Vagina (tissue), 2 donors: ENCODE measurements at regions not wholly inside any gene's neighbourhood (a gene's known extent, or its start where the extent isn't known, plus 50 kb on each side); places are given as distances from the start of the nearest gene placed in this dataset.

Source experiments
- POLR2AphosphoS5 ChIP-seq, 2 donors: sonication (generic); formaldehyde crosslinking; IDR thresholded peaks; one replicate each; pipeline ENCODE4 v1.9.0; 2017; ENCODE audit warnings: antibody characterized with exemption in 2 of 2, mild to moderate bottlenecking in 2 of 2, low read depth in 1 of 2; ENCODE audit not compliant: insufficient read depth in 1 of 2
- TF ChIP-seq, protein P1 (sequence below), 3 experiments: fragments of 450-650 bp in 2 of 3; fragments of 200-600 bp in 1 of 3; sonication (generic) in 1 of 3; IDR thresholded peaks; one replicate each; pipeline ENCODE4 v1.5.1; 2017 to 2019; ENCODE audit warnings: antibody characterized with exemption in 3 of 3, mild to moderate bottlenecking in 2 of 3, moderate library complexity in 2 of 3

DNA sequence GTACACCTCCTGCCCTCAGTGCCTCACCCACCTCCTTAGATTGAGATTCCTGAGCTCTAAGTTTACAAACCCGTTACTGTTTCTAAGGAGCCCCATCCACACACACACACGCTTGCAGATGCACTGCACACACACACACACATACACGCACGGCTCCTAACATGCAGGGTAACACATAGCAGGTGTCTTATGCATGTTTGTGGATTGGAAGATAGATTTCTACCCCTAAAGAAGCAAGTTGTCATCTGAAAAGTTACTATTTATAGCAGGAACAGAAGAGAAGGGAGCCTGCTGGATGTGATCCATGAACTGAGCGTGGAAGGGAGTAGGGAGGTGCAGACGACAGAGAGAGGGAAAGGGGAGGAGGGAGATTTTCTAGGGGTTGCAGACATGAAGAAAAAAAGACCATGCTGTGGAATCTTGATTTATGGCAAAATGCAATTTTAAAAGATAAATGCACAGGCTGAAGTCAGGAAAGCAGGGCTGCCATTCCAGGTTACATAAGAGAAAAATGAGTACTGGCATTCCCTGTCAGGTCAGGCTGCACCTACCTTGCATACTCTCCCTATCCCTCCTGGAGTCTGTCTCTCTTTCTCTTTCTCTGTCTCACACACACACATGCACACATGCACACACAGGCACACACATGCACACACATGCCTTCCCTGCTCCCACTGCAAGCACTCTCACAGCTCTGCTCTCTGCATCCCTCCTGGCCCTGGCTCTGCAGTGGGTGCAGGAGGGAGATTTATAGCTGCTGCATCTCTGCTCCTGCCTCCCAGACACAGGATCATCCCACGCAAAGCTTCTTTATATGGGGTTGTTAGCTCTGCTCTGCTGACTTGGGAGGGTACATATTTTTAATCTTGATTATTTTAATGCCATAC lies 192.6 kb upstream of the MYT1L start:
- TF ChIP-seq, protein P1, sequence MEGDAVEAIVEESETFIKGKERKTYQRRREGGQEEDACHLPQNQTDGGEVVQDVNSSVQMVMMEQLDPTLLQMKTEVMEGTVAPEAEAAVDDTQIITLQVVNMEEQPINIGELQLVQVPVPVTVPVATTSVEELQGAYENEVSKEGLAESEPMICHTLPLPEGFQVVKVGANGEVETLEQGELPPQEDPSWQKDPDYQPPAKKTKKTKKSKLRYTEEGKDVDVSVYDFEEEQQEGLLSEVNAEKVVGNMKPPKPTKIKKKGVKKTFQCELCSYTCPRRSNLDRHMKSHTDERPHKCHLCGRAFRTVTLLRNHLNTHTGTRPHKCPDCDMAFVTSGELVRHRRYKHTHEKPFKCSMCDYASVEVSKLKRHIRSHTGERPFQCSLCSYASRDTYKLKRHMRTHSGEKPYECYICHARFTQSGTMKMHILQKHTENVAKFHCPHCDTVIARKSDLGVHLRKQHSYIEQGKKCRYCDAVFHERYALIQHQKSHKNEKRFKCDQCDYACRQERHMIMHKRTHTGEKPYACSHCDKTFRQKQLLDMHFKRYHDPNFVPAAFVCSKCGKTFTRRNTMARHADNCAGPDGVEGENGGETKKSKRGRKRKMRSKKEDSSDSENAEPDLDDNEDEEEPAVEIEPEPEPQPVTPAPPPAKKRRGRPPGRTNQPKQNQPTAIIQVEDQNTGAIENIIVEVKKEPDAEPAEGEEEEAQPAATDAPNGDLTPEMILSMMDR (IDR thresholded peaks at IDR 0.05) = no peak
- TF ChIP-seq POLR2AphosphoS5 (IDR thresholded peaks at IDR 0.05; ENCODE audit: insufficient read depth in 1 of 2, low read depth in 1 of 2) = no peak
